GM12875 (cell line): ENCODE measurements at regions not wholly inside any gene's neighbourhood (a gene's known extent, or its start where the extent isn't known, plus 50 kb on each side); places are given as distances from the start of the nearest gene placed in this dataset.

Source experiments
- H3K4me3 ChIP-seq: one replicate; pipeline ENCODE4 v1.5.1; 2011; ENCODE audit warnings: low read depth, low read length, control low read depth
- CTCF ChIP-seq: IDR thresholded peaks from 2 replicates; pipeline ENCODE4 v1.5.1; 2011; ENCODE audit warnings: low read depth, mild to moderate bottlenecking, control low read depth, inconsistent platforms, low read length, moderate library complexity, borderline replicate concordance; ENCODE audit not compliant: insufficient read depth

- H3K4me3 ChIP-seq = no peak overlapping the region
- no peak for TF ChIP-seq CTCF
These were observed 105.0 kb downstream of the TRIM29 start for GRCh38 chr11:120032766-120033390.

GRCh38 chr11:120031612-120032600, 106.0 kb downstream of the TRIM29 start:
- TF ChIP-seq CTCF = no peak
- no peak overlapping the region for H3K4me3 ChIP-seq

GRCh38 chr11:120031156-120031555, 106.8 kb downstream of the TRIM29 start:
- no peak for TF ChIP-seq CTCF
- H3K4me3 ChIP-seq = no peak overlapping the region

GRCh38 chr11:120030411-120030810, 107.5 kb downstream of the TRIM29 start:
- TF ChIP-seq CTCF = no peak
- H3K4me3 ChIP-seq = no peak overlapping the region

GRCh38 chr11:120029321-120029720, 108.6 kb downstream of the TRIM29 start:
- H3K4me3 ChIP-seq = no peak overlapping the region
- no peak for TF ChIP-seq CTCF

- H3K4me3 ChIP-seq = no peak overlapping the region
- no peak for TF ChIP-seq CTCF
These were observed 109.0 kb downstream of the TRIM29 start for GRCh38 chr11:120028897-120029258.
